ENCODE measurements at regions not wholly inside any gene's neighbourhood (a gene's known extent, or its start where the extent isn't known, plus 50 kb on each side); places are given as distances from the start of the nearest gene placed in this dataset.
"Not testable (repeated sequence)": the region's sequence is repeated elsewhere in the genome, so short reads cannot be mapped to it uniquely, and the experiment has no call there.

- H3K4me1 ChIP-seq, result no peaks in the 10 kb centered on the region
Observed at GRCh38 chr5:33118761-33119415, 321.9 kb upstream of the TARS1 start.

DNA sequence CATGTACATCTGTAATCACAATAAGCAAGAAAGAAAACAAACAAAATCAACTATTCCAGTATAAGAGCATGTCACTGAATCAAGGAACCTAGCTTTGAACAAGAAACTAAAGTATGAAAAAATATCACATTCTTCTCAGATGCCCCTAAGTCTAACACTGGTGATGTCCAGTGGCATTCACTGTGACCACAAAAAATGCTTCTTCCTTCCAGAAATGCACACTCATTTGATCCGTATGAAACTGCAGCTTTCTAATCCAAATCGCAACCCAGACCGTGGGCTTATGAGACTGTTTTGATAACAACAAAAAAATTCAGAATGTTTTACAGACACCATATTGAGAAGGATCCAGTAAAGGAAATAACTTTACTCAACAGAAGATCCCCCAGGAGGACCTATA lies 320.1 kb upstream of the TARS1 start:
- TF ChIP-seq CTCF (IDR thresholded peaks at IDR 0.05), result no peak
- DNase-seq (ENCODE audit: low spot score in 2 of 2), result no peak
- intact Hi-C loops (cut with DNase I), result no loop called here
- Histone ChIP-seq H3K36me3 (no peaks in the 10 kb centered on the region), H3K9me3 (no peaks in the 10 kb centered on the region), H3K27me3 (no peaks in the 10 kb centered on the region), H3K27ac (no peak overlapping the region), H3K4me1 (no peaks in the 10 kb centered on the region), H3K4me3 (no peak overlapping the region)

More at GRCh38 chr5:33118761-33119415, 321.9 kb upstream of the TARS1 start:
- DNase-seq (ENCODE audit: low spot score in 2 of 2), result no peak
- Histone ChIP-seq H3K9me3 (no peaks in the 10 kb centered on the region), H3K36me3 (no peaks in the 10 kb centered on the region), H3K27ac (no peak overlapping the region), H3K4me3 (no peak overlapping the region), H3K27me3 (no peaks in the 10 kb centered on the region)
- intact Hi-C loops (cut with DNase I), result no loop called here
- TF ChIP-seq CTCF (IDR thresholded peaks at IDR 0.05), result no peak

- H3K27ac ChIP-seq, result no peak overlapping the region
- intact Hi-C loops (cut with DNase I), result no loop called here
- H3K36me3 ChIP-seq, result no peaks in the 10 kb centered on the region
- DNase-seq (ENCODE audit: low spot score in 2 of 2), result no peak
- H3K27me3 ChIP-seq, result no peaks in the 10 kb centered on the region
- no peaks in the 10 kb centered on the region for H3K4me1 ChIP-seq
- TF ChIP-seq CTCF (IDR thresholded peaks at IDR 0.05), result no peak
- H3K4me3 ChIP-seq, result no peak overlapping the region
- peaks cover 6 to 21% of the 10 kb centered on the region in 2 donors for H3K9me3 ChIP-seq
Observed at GRCh38 chr5:33129309-33129708, 311.5 kb upstream of the TARS1 start.

GRCh38 chr5:33136785-33137184 lies 304.0 kb upstream of the TARS1 start:
- DNase-seq (ENCODE audit: low spot score in 2 of 2), result no peak
- Histone ChIP-seq H3K27ac (no peak overlapping the region), H3K36me3 (no peaks in the 10 kb centered on the region), H3K4me3 (no peak overlapping the region), H3K9me3 (peaks cover 14 to 32% of the 10 kb centered on the region in 2 donors), H3K27me3 (no peaks in the 10 kb centered on the region), H3K4me1 (no peaks in the 10 kb centered on the region)
- TF ChIP-seq CTCF (IDR thresholded peaks at IDR 0.05), result no peak
- intact Hi-C loops (cut with DNase I), result no loop called here

GRCh38 chr5:33138145-33138544 lies 302.6 kb upstream of the TARS1 start:
- intact Hi-C loops (cut with DNase I); H3K27me3 ChIP-seq; H3K4me1 ChIP-seq; DNase-seq (ENCODE audit: low spot score in 2 of 2); H3K27ac ChIP-seq; H3K4me3 ChIP-seq; H3K36me3 ChIP-seq: not testable (repeated sequence)
- H3K9me3 ChIP-seq, result peaks cover 9 to 24% of the 10 kb centered on the region in 2 donors

DNA sequence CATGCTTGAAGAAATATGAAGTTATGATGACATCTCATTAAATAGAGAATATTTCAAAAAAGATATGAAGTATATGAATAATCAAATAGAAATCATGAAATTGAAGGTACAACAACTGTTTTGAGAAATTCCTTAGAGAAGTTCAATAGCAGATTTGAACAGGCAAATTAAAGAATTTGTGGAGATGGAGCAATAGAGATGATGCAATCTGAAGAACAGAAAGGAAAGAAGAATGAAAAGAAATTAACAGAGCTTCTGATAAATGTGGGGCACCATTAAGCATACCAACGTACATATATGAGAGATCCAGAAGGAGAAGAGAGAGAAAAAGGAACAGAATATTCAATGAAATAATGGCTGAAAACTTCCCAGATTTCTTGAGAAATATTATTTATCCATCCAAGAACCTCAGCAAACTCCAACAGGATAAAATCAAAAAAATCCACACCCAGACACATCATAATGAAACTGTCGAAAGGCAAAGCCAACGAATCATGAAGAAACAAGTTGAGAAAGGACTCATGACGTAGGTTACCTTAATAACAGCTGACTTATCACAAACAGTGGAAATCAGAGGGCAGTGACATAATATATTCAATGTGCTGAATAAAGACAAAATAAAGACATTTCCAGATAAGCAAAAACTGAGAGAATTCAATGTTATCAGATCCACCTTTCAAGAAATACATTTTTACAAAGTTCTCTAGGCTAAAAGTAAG lies 297.2 kb upstream of the TARS1 start:
- intact Hi-C loops (cut with DNase I), result no loop called here
- no peak overlapping the region for H3K27ac ChIP-seq

More for the DNA sequence above, 297.2 kb upstream of the TARS1 start:
- no peak for TF ChIP-seq CTCF (IDR thresholded peaks at IDR 0.05)
- no peaks in the 10 kb centered on the region for H3K27me3 ChIP-seq
- no peaks in the 10 kb centered on the region for H3K36me3 ChIP-seq
- DNase-seq (ENCODE audit: low spot score in 2 of 2), result no peak
- no peak overlapping the region for H3K4me3 ChIP-seq
- no peaks in the 10 kb centered on the region for H3K9me3 ChIP-seq
- H3K4me1 ChIP-seq, result peaks cover 0 to 4% of the 10 kb centered on the region in 2 donors

All from ascending aorta (tissue), 2 donors.